Gastrocnemius medialis (tissue), 4 donors: ENCODE measurements at regions not wholly inside any gene's neighbourhood (a gene's known extent, or its start where the extent isn't known, plus 50 kb on each side); places are given as distances from the start of the nearest gene placed in this dataset.
"Not testable (repeated sequence)": the region's sequence is repeated elsewhere in the genome, so short reads cannot be mapped to it uniquely, and the experiment has no call there.

ENCODE experiments used
- CTCF ChIP-seq, 5 experiments: fragments of 450-650 bp in 3 of 5; fragments of 200-600 bp in 2 of 5; sonication (generic) in 2 of 5; IDR thresholded peaks in 4 of 5; conservative IDR thresholded peaks in 1 of 5; 1 replicate in 4 of 5; 2 replicates in 1 of 5; pipeline ENCODE4 v1.5.1; 2016 to 2019; ENCODE audit warnings: antibody characterized with exemption in 5 of 5, mild to moderate bottlenecking in 3 of 5, moderate library complexity in 3 of 5
- POLR2A ChIP-seq, 2 donors: fragments of 450-650 bp; IDR thresholded peaks; one replicate each; pipeline ENCODE4 v1.6.1; 2017; ENCODE audit warnings: antibody characterized with exemption in 2 of 2, mild to moderate bottlenecking in 2 of 2, moderate library complexity in 2 of 2

GRCh38 chr3:20238199-20238598, 52.2 kb upstream of the SGO1 start:
- not testable (repeated sequence) for TF ChIP-seq CTCF (IDR thresholded peaks at IDR 0.05 in 4 of 5, conservative IDR thresholded peaks at IDR 0.05 in 1 of 5); POLR2A (IDR thresholded peaks at IDR 0.05)
